GM18858 (cell line): ENCODE measurements at regions not wholly inside any gene's neighbourhood (a gene's known extent, or its start where the extent isn't known, plus 50 kb on each side); places are given as distances from the start of the nearest gene placed in this dataset.
"Not testable (repeated sequence)": the region's sequence is repeated elsewhere in the genome, so short reads cannot be mapped to it uniquely, and the experiment has no call there.

ENCODE experiments used
- ATAC-seq: cut with Tn5 transposase; IDR thresholded peaks from one replicate; pipeline ENCODE4 v1.9.1; 2021; ENCODE audit not compliant: unreplicated experiment

DNA sequence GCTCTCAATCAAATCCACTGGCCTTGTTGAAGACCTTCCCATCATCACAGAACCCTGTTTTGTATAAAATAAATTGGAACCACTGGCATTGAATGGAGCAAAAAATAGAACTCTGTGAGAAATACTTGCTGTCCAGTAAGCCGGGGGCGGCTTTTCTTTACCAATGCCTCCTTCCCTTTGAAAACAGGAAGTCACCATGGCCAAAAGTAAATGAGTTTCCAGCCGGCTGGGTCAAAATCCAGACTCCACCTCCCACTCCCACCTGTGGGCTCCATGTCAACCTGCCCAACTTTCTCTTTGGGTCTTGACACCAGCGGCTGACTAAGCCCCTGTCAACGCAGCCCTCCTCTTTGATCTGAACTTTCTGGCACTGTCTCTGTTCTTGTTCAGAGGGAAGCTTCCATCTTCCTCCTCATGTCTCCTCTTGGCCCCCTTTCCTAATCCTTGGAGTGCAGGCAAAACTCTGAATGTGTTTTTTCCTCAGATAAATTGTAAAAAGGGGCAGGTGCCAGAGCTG is 95.2 kb downstream of the TFAP2C start:
- no peak for ATAC-seq

DNA sequence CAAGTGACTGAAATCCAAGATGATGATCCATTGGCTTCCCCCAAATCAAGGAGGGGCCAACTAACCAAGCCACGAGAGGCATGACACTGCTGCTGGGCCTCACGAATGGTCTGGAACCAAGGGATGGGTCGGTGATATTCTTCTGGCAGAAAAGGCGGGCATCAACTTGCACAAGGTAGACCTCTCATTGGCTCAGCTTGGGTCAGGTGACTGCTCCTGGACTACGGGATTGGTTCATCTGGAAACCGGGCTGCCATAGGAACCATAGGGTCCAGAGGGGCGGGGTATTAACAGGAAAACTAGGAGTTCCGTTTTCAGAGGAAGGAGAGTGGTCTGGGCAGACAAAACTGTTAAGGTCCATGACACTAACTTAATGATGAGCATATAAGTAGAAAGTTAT is 100.9 kb downstream of the TFAP2C start:
- no peak for ATAC-seq

DNA sequence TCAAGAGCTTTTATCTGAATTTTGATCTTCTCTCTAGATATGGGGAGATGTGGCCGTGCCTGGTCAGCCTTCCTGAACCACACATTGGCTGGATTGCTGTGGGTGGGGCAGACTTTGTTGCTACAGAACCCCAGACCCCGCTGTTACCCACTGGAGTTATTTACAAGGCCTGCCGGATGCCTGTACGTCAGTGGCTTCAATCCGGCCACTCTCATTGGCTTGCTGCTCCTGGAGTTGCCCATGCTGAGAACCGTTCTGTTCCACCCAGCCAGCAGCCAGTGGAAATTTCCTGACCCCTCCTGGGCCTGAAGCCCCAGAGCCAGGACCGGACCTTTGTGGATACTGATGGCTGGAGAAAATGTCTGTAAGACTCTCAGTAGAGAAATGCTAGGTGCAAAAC is 101.9 kb downstream of the TFAP2C start:
- no peak for ATAC-seq

DNA sequence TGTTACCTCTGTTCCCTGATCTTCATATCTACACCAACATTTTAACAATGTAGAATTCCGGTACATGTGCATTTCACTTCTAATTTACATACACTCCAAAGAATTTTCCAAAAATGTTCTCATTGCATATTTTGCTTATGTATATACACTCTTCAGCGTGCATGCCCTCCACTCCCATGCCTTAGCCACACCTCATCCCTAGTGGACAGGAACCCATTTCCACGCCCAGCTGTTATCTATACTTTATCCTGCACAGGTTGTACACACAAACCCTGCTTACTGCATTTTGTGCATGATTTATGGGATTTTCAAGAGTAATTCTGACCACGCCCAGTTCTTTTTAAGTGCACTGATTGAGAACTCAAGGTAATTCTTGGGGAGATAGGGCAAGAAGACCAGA is 102.4 kb downstream of the TFAP2C start:
- ATAC-seq: no peak

GRCh38 chr20:56733967-56734366 is 104.9 kb downstream of the TFAP2C start:
- ATAC-seq: no peak

DNA sequence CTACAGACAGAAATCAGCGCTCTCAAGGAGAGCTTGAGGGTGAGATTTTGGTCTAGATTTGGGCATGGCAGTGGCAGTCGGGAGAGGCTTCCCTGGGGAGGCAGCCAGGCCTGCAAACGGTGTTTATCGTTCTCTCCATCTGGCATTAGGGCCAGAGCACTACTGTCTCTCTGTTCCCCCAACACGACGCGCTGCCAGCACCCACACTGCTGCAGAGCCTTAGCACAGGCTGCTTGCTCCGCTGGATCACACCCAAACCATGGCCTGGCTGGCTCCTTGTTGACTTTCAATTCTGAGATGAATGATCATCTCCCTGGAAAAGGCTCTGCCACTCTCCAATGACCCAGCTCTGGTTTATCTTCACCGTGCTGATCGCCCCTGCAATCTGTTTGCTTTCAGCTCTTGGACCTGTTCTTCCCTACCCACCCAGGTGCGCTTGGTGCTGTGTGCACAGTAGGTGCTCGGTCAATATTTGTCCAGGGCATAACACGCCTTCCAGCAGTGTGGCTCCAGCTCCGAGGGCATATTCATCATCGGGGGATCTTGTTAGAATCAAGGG is 106.1 kb downstream of the TFAP2C start:
- no peak for ATAC-seq

GRCh38 chr20:56736285-56736857 is 107.3 kb downstream of the TFAP2C start:
- ATAC-seq: no peak

DNA sequence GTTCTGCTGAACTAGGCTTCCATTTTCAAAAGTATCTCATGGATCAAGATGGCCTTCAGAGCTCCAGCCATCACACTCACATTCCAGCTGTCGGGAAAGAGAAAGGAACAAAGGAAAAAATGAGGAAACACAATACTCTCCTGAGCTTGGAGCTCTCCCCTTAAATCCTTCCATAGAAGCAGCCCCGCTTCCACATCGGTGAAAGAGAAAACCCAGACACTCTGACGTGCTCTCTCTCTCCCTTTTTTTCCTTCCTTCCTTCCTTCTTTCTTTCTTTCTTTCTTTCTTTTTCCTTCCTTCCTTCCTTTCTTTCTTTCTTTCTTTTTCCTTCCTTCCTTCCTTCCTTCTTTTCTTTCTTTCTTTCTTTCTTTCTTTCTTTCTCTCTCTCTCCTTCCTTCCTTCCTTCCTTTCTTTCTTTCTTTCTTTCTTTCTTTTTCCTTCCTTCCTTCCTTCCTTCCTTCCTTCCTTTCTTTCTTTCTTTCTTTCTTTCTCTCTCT is 115.3 kb downstream of the TFAP2C start:
- not testable (repeated sequence) for ATAC-seq

DNA sequence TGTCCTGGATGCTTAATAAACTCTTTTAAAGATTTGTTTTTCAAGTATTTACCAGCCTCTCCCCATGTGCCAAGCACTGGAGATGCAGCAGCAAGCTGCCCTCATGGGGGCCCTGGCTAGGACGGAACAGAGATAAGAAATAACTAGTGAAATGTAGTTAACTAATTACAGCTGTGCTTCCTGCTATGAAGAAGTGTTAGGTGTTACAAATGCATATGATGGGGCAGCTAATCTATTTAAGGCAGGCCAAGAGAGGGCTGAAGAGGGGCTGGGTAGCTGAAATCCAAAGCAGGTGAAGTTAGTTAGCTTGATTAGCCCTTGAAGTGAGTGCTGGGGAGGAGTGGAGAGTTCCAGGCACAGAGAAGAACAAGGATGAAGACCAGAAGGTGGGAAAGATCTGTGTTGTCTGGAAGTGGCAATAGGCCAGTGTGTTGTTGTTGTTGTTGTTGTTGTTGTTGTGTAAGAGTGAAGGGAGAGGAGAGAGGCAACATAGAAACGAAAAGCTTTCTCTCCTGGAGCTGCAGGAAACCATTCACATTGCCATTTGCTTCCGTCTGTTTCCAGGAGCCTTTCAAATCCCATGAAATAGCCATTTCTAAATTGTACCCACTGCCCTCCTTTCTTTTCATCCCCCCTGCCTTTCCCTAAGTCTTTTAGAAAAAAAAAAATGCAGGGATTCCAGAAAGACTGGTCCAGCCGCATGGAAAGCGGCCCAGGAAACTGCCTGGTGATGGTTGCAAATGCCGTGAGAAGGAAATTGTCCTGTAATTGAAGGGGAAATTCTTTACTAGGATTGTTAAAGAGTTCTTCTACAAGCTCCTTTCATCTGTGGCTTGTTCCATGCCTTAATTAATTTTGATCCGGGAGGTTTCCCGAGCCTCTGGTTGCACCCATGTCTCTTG is 119.6 kb downstream of the TFAP2C start:
- no peak for ATAC-seq

GRCh38 chr20:56750430-56750829 is 121.3 kb downstream of the TFAP2C start:
- no peak for ATAC-seq

DNA sequence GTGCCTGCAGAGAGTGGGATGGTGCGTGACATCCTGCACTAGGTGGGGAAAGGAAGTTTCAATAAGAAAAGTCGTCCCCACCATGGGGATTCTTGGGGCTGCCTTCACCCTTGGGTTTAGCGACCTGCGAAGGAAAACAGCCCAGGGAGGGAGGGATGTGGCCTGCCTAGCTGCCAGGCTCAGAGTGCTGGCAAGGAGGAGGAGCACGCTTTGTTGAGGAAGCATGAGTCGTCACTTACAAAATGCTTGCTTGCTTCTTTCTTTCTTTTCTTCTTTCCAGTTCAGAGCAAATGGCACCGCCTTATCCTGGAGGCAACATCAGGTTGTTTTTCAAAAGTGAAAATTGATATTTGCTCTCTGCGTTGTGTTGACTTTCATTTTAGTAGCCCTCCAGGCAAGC is 123.2 kb downstream of the TFAP2C start:
- no peak for ATAC-seq

- no peak for ATAC-seq
These were observed 126.1 kb downstream of the TFAP2C start for GRCh38 chr20:56755201-56755600.

DNA sequence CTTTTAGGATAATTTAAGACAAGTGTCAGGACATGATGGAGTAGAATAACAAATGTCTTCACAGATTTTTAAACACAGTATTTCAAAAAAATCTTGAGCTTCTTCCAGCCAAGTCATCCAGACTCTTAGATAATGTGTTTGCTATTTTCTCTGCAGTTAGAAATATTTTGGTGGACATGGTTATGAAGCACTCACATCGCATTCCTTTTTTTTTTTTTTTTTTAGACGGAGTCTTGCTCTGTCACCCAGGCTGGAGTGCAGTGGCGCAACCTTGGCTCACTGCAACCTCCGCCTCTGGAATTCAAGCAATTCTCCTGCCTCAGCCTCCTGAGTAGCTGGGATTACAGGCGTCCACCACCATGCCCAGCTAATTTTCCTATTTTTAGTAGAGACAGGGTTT is 127.6 kb downstream of the TFAP2C start:
- ATAC-seq: not testable (repeated sequence)

- ATAC-seq: no peak
These were observed 129.6 kb downstream of the TFAP2C start for GRCh38 chr20:56758706-56759105.

DNA sequence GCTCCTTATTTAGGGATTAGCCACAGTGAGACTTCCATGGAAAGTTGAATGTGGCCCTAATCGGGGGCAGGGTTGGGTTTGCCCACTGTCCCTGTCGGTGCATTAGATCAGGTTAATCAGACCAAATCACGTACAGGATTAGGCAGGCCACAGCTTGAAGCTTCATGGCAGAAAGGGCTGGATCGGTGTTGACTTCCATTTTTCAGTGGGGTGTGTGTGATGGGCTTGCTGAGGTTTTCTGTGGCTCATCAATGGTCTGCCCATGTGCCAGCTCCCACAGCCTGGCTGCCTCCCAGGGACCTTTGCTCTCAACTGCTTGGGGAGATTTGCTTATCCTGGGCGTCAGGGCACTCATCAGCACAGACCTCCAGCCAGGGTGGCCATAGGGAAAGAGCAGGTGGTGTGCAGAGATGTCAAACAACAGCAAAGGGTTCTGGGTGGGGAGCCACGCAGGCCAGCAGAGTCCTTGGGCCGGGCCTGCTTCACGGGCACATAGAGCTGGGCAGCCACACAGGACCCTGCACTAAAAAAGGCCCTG is 130.7 kb downstream of the TFAP2C start:
- no peak for ATAC-seq

- no peak for ATAC-seq
These were observed 131.5 kb downstream of the TFAP2C start for GRCh38 chr20:56760610-56761009.

DNA sequence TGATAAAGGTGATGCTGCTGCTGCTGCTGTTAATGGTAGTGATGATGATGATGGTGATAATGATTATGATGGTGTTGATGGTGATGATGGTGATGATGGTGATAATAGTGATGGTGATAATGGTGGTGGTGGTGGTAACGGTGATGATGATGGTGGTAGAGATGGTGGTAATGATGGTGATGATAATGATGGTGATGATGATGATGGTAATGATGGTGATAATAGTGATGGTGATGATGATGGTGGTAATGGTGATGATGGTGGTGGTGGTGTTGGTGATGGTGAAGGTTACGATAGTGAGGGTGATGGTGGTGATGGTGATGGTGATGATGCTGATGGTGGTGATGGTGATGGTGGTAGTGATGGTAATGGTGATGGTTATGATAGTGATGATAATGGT is 132.3 kb downstream of the TFAP2C start:
- no peak for ATAC-seq

DNA sequence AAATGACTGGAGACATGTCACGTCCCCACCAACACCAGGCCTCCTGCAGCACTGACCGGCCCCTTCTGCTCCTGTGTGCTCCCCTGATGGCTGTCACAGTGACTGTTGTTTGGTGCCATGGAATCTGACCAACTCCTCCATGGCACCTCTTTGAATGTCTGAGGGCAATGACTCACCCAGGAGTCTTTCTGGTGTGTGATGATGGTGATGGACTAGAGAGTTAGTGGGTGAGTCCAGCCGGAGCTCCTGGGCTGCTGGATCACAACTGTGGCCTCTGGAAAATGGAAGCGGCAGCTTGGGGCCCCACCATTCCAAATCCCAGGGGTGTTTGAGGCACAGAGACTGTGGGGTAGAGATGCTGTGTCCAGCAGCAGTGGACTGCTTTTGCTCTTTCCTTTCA is 133.3 kb downstream of the TFAP2C start:
- no peak for ATAC-seq

- no peak for ATAC-seq
These were observed 133.7 kb downstream of the TFAP2C start for GRCh38 chr20:56762829-56763228.

GRCh38 chr20:56764671-56765070 is 135.6 kb downstream of the TFAP2C start:
- no peak for ATAC-seq
